MCF 10A (cell line): ENCODE measurements at regions not wholly inside any gene's neighbourhood (a gene's known extent, or its start where the extent isn't known, plus 50 kb on each side); places are given as distances from the start of the nearest gene placed in this dataset.

ENCODE experiments used
- BruUV-seq: library from RNA; stranded (reverse); fragments of 400-500 nt; replicated peaks from 2 replicates; lab custom pipeline; 2021; lab: Mats Ljungman, UMichigan
- CTCF ChIA-PET: fragments of 300-600 bp; sonication (Branson Sonifier 250); formaldehyde crosslinking; extraction: SDS; loops from one replicate; lab custom pipeline; 2021; ENCODE audit warnings: antibody characterized with exemption, inconsistent platforms; lab: Yijun Ruan, JAX
- POLR2A ChIA-PET: fragments of 300-600, 350-650 bp; sonication (Branson Sonifier 250); formaldehyde crosslinking; extraction: SDS; loops from one replicate; lab custom pipeline; 2020; ENCODE audit warnings: antibody characterized with exemption, inconsistent platforms; lab: Yijun Ruan, JAX
- DNase-seq: peaks from one replicate; pipeline ENCODE4 v3.0.0-alpha.2; 2018; ENCODE audit not compliant: unreplicated experiment
- H3K27ac Mint-ChIP-seq: one replicate; pipeline ENCODE4 v1.8.0; 2022; ENCODE audit warnings: mild to moderate bottlenecking, low read depth, mixed read lengths; ENCODE audit not compliant: unreplicated experiment
- H3K27me3 Mint-ChIP-seq: one replicate; pipeline ENCODE4 v1.8.0; 2022; ENCODE audit warnings: mixed read lengths; ENCODE audit not compliant: insufficient read depth, unreplicated experiment
- H3K36me3 Mint-ChIP-seq: one replicate; pipeline ENCODE4 v1.8.0; 2022; ENCODE audit warnings: mild to moderate bottlenecking, moderate library complexity, mixed read lengths; ENCODE audit not compliant: insufficient read depth, unreplicated experiment
- H3K4me1 Mint-ChIP-seq: one replicate; pipeline ENCODE4 v1.8.0; 2022; ENCODE audit warnings: mixed read lengths; ENCODE audit not compliant: insufficient read depth, unreplicated experiment
- H3K4me3 Mint-ChIP-seq: one replicate; pipeline ENCODE4 v1.8.0; 2022; ENCODE audit warnings: mild to moderate bottlenecking, moderate library complexity, mixed read lengths; ENCODE audit not compliant: unreplicated experiment
- H3K9me3 Mint-ChIP-seq: one replicate; pipeline ENCODE4 v1.8.0; 2022; ENCODE audit warnings: mixed read lengths; ENCODE audit not compliant: unreplicated experiment
- CTCF ChIP-seq: fragments of 200-600 bp; IDR thresholded peaks from one replicate; pipeline ENCODE4 v1.8.0; 2022; ENCODE audit warnings: antibody characterized with exemption, mild to moderate bottlenecking; ENCODE audit not compliant: unreplicated experiment
- intact Hi-C: fragments of 100-400 bp; cut with micrococcal nuclease; formaldehyde crosslinking; loops from 2 replicates; pipeline ENCODE4 v1.14.1; 2022

GRCh38 chr5:68612972-68613371 is 397.4 kb downstream of the PIK3R1 start:
- BruUV-seq: no TSS peak
- H3K36me3 Mint-ChIP-seq: no peaks in the 10 kb centered on the region
- ChIA-PET CTCF (no interaction called here), POLR2A (no interaction called here)
- H3K4me3 Mint-ChIP-seq: no peak overlapping the region
- intact Hi-C loops: no loop called here
- H3K9me3 Mint-ChIP-seq: peaks cover 12% of the 10 kb centered on the region
- peaks cover 25% of the 10 kb centered on the region for H3K27me3 Mint-ChIP-seq
- TF ChIP-seq CTCF: no peak
- no peak overlapping the region for H3K27ac Mint-ChIP-seq
- H3K4me1 Mint-ChIP-seq: no peaks in the 10 kb centered on the region
- DNase-seq: no peak

GRCh38 chr5:68618501-68618900 is 402.9 kb downstream of the PIK3R1 start:
- CTCF ChIA-PET: no interaction called here
- no peak for TF ChIP-seq CTCF
- H3K4me3 Mint-ChIP-seq: no peak overlapping the region

GRCh38 chr5:68627001-68627400 is 411.4 kb downstream of the PIK3R1 start:
- no TSS peak for BruUV-seq
- H3K27me3 Mint-ChIP-seq: peaks cover 18% of the 10 kb centered on the region
- CTCF ChIA-PET: interaction anchor here (0.7 kb wide), 1 partner anchor 247 kb away, joined by 3 read pairs; no protein-coding TSS in a partner anchor
- intact Hi-C loops: no loop called here
- no peaks in the 10 kb centered on the region for H3K36me3 Mint-ChIP-seq
- H3K9me3 Mint-ChIP-seq: no peaks in the 10 kb centered on the region
- POLR2A ChIA-PET: no interaction called here
- no peak overlapping the region for H3K4me3 Mint-ChIP-seq
- TF ChIP-seq CTCF: no peak
- H3K27ac Mint-ChIP-seq: no peak overlapping the region
- DNase-seq: no peak
- H3K4me1 Mint-ChIP-seq: no peaks in the 10 kb centered on the region

More at GRCh38 chr5:68618501-68618900, 402.9 kb downstream of the PIK3R1 start:
- Mint-ChIP-seq H3K27me3 (peaks cover 41% of the 10 kb centered on the region), H3K27ac (no peak overlapping the region), H3K9me3 (no peaks in the 10 kb centered on the region), H3K4me1 (no peaks in the 10 kb centered on the region), H3K36me3 (no peaks in the 10 kb centered on the region)
- intact Hi-C loops: no loop called here
- POLR2A ChIA-PET: interaction anchor here (0.9 kb wide), 1 partner anchor 21 kb away, joined by 4 read pairs; no protein-coding TSS in a partner anchor
- no peak for DNase-seq
- BruUV-seq: no TSS peak

- CTCF ChIA-PET: interaction anchor here (0.6 kb wide), 1 partner anchor 1473 kb away, joined by 3 read pairs; no protein-coding TSS in a partner anchor
These were observed 412.7 kb downstream of the PIK3R1 start for GRCh38 chr5:68628082-68628814.

More at GRCh38 chr5:68628082-68628814, 412.7 kb downstream of the PIK3R1 start:
- intact Hi-C loops: no loop called here
- no peaks in the 10 kb centered on the region for H3K36me3 Mint-ChIP-seq
- no peak for TF ChIP-seq CTCF
- H3K4me3 Mint-ChIP-seq: no peak overlapping the region
- no peaks in the 10 kb centered on the region for H3K9me3 Mint-ChIP-seq
- H3K27me3 Mint-ChIP-seq: peaks cover 6% of the 10 kb centered on the region
- POLR2A ChIA-PET: no interaction called here
- DNase-seq: no peak
- no peaks in the 10 kb centered on the region for H3K4me1 Mint-ChIP-seq
- no peak overlapping the region for H3K27ac Mint-ChIP-seq
- no TSS peak for BruUV-seq
